ENCODE measurements at regions not wholly inside any gene's neighbourhood (a gene's known extent, or its start where the extent isn't known, plus 50 kb on each side); places are given as distances from the start of the nearest gene placed in this dataset.

DNA sequence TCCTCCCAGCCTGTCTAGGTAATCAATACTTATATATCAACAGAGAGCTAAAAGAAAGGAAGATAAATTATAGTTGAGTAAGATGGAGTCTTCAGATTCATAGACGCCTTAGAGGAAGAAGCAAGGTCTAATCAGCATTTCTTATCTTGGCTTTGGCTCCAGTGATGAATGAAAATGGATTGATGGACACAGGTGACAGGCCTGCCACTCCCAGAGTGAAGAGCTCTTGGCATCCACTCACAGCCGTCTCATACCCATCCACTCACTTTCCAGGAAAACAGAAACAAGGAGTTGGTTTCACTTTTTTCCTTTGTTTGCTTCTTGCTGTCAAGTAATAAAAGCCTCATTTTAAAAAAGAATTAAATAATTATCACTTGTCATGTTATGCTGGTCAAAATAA, 168.2 kb downstream of the MFSD1 start:
- no peak for DNase-seq (ENCODE audit: low spot score)

DNA sequence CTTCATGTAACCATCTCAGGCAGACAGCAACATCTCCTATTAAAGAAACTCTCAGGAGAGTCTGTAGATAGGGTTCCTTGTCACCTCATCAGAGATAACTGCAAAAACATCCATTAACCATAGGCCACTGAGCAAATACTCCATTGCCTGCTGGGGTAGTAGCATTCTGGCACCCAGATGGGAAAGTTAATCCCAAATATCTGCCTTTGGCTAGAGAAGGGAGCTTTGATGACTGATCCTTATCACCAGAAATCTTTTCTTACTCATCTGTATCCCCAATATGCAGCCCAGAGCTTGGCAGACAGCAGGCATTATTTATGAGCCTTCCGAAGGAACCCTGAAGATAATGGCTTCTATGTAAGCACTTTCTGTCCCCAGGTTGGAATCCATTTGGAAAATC, 173.1 kb downstream of the MFSD1 start:
- no peak for DNase-seq (ENCODE audit: low spot score)

DNA sequence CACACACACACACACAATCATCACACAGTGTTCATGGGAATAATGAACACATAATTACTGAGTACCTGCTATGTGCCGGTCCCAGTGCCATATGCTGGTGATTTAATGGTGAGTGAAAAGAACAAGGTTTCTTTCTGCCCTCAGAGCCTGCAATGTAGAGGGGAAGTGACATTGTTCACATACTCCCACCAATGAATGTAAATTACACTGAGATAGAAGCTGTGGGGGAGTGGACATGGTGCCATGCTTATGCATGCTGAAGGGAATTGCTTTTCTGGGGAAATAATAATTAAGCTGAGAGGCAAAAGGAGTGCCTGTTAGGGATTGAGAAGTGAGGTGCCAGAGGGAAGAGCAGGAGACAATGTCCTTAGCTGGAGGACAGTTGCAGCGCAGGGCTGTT, 175.1 kb downstream of the MFSD1 start:
- no peak for DNase-seq (ENCODE audit: low spot score)

- DNase-seq (ENCODE audit: low spot score) = no peak
Measured at GRCh38 chr3:158977497-158977896, 175.6 kb downstream of the MFSD1 start.

- DNase-seq (ENCODE audit: low spot score) = no peak
Measured at GRCh38 chr3:158983216-158984099, 181.6 kb downstream of the MFSD1 start.

- DNase-seq (ENCODE audit: low spot score) = no peak
Measured at GRCh38 chr3:158991146-158991705, 189.4 kb downstream of the MFSD1 start.

- DNase-seq (ENCODE audit: low spot score) = no peak
Measured at GRCh38 chr3:158992463-158992862, 190.6 kb downstream of the MFSD1 start.

DNA sequence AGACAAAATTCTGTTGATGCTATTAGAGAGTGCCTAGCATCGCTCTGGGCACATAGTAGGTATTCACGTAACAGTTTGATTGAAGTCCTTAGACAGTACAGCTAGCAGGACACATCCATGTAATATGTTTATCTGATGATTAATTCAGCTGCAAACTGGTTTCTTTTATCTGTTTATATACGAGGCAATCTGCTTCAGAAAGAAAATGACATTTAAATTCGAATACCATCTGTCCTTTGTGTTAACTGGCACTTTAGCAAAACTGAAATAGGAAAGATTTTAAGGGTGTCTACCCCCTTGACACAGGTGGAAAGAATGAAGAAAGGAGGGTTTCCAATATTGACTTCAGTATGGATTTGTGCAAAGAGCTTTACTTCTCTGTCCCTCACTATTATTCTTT, 192.5 kb downstream of the MFSD1 start:
- no peak for DNase-seq (ENCODE audit: low spot score)

DNA sequence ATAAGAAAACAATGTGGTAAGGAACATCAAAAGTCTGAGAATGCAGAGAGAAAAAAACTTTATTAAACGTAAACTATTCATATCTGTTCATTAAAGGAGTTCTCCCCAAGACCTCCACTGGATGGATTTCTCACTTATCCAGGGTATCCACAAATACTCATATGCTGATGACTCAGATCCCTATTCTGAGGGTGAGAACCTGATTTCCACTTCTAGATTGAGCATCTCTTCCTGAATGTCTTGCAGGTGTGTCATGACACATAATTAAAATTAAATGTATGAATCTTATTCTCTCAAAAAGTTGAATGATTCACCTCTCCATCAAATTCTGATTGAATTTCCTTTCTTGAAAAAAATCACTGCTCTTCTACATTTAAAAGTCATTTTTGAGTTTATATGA, 199.9 kb downstream of the MFSD1 start:
- DNase-seq (ENCODE audit: low spot score) = no peak

- DNase-seq (ENCODE audit: low spot score) = no peak
Measured at GRCh38 chr3:159005137-159005536, 203.3 kb downstream of the MFSD1 start.

- DNase-seq (ENCODE audit: low spot score) = no peak
Measured at GRCh38 chr3:159007331-159007730, 205.5 kb downstream of the MFSD1 start.

GRCh38 chr3:159008401-159008800, 206.5 kb downstream of the MFSD1 start:
- DNase-seq (ENCODE audit: low spot score) = no peak

DNA sequence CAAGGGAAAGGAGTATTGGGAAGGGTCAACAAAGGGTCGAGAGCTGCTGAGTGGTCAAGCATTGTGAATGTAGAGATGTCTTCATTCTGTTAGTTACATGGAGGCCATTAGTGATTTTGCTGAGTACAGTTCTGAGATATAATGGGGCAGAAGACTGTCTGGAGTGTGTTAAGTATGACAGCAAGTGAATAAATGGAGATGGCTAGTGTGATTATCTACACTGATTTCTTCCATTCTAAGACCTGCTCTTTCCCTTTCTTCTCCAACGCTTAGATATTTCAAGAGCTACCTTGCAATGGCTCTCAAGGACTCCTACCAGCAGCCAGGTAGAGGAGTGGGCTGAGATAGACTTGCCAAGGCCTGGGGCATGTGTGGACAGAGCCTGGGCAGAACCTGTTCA, 216.5 kb downstream of the MFSD1 start:
- no peak for DNase-seq (ENCODE audit: low spot score)

DNA sequence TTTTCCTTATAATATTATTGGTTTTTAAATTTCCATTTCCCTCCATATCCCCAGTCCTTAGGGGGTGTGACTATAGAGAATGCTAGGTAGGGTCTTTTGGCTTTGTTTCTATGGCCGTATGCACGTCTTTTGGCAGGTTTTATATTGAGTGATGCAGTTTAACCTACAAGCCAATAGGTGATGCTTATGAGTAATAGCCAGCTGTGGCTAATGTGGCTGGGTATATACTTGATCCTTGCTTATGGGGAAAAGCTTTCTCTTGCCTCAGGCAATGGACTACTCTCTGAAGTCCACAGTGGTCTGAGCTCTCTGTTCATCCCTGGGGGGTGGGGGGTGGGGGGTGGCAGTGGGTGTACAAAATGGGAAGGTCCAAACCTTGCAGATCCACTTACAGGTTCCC, 223.9 kb downstream of the MFSD1 start:
- no peak for DNase-seq (ENCODE audit: low spot score)

GRCh38 chr3:159026510-159026909, 224.7 kb downstream of the MFSD1 start:
- no peak for DNase-seq (ENCODE audit: low spot score)

- DNase-seq (ENCODE audit: low spot score) = no peak
Measured at GRCh38 chr3:159028706-159029105, 226.9 kb downstream of the MFSD1 start.

- no peak for DNase-seq (ENCODE audit: low spot score)
Measured at GRCh38 chr3:159029306-159030026, 227.6 kb downstream of the MFSD1 start.

DNA sequence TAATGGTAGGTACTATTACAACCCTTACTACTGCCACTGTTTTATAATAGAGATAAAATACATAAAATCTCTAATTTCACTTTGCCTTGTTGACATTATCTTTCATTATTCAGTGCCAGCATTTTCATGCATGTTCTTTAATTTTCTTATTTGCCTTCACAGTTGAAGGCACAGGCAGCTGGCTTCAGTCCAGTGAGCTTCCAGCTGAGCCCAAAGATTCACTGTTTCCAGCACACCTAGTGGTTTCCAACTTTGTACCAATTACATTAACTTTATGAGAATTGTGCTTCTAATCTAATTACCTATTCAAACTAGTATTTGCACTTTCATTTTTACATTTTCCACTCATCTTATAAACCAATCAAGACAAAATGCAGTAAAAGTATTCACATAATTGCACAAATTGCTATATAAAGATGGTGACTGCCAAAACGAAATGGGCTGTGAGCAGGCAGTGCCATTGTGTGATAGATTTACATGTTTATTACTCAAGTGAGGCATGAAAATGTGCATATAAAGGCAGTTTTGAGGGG, 228.3 kb downstream of the MFSD1 start:
- DNase-seq (ENCODE audit: low spot score) = no peak

DNA sequence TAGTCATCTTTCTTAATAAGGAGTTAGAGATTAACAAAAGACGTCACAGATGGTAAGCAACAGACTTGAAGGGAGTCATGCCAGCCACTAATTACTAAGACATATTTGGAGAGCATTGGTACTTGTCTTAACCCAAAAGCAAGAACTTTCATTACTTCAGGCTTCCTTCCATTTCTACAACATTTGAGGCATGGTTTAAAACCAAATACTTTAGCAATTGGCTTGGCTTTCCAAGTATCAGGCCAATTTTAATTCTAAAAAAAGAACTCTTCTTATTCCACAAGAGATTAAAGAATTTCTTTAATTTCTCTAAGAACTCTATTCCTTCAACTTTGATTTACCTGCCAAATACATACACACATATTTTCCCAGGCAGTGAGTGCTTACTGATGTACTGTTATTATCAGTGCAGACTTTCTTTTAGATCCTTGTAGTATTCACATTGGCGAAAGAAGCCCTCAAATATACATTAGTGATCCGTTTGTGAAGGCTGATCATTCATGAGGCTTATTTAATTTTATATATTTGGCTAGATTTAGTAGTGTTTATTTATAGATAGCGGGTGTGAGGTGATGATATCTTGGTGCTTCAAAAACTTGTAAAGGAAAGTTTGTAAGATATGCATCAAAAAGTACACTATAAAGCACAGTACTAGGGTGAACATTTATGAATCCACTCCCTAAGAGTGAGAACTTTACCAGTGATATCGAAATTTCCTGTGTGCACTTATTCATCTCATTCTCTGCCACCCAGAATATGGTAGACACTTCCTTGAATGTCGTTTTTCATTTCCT, 229.2 kb downstream of the MFSD1 start:
- no peak for DNase-seq (ENCODE audit: low spot score)

DNA sequence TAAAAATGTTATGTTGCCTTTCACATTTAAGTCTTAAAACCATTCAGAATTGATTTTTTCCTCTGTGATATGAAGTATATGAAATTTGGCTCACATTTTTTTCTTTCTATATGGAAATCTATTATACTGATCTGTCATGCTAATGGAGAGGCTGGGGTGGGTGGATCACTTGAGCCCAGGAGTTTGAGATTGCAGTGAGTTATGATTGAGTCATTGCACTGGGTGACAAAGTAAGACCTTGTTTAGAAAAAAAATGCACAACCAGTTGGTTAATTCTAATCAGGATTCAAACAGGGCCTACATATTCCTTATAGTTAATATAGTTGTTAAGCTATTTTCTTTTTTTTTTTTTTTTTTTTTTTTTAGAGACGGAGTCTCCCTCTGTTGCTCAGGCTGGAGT, 230.5 kb downstream of the MFSD1 start:
- no peak for DNase-seq (ENCODE audit: low spot score)

- DNase-seq (ENCODE audit: low spot score) = no peak
Measured at GRCh38 chr3:159038405-159038804, 236.6 kb downstream of the MFSD1 start.

DNA sequence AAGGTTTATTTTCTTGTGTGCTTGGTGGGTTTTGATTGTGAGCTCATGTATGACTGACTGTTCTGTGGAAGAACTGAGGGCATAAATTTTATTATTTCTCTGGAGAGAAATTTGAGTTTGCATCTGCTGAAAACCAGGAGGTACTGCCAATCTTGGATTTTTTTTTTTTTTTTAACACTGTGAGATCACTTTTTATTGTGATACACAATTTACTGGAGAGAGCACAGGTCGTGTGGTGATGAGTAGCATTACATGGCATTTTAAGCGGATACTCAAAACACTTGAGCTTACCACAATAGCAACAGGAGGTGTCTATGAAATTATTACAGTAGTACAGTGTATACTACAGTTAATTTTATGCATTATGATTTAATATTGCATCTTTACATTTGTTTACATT, 237.4 kb downstream of the MFSD1 start:
- no peak for DNase-seq (ENCODE audit: low spot score)
